HG03520 (cell line): ENCODE measurements at regions not wholly inside any gene's neighbourhood (a gene's known extent, or its start where the extent isn't known, plus 50 kb on each side); places are given as distances from the start of the nearest gene placed in this dataset.
A peak's percentile ranks its signal among the peaks of the same experiment; 100 is the strongest.
"Not testable (repeated sequence)": the region's sequence is repeated elsewhere in the genome, so short reads cannot be mapped to it uniquely, and the experiment has no call there.

Experiments used
- ATAC-seq: cut with Tn5 transposase; IDR thresholded peaks from one replicate; pipeline ENCODE4 v1.9.1; 2021; ENCODE audit warnings: mild to moderate bottlenecking, moderate library complexity; ENCODE audit not compliant: unreplicated experiment

GRCh38 chr7:66413379-66414114 lies 208.4 kb downstream of the TPST1 start:
- peak; percentile 55 for ATAC-seq

- no peak for ATAC-seq
These were observed 210.6 kb downstream of the TPST1 start for GRCh38 chr7:66415659-66416265.

- no peak for ATAC-seq
These were observed 210.1 kb upstream of the KCTD7 start for GRCh38 chr7:66418537-66418936.

GRCh38 chr7:66419210-66419609 lies 209.5 kb upstream of the KCTD7 start:
- ATAC-seq = no peak

GRCh38 chr7:66421830-66422475 lies 206.7 kb upstream of the KCTD7 start:
- ATAC-seq = no peak

GRCh38 chr7:66423729-66424128 lies 205.0 kb upstream of the KCTD7 start:
- ATAC-seq = no peak

- no peak for ATAC-seq
These were observed 202.3 kb upstream of the KCTD7 start for GRCh38 chr7:66426332-66426731.

- ATAC-seq = no peak
These were observed 201.7 kb upstream of the KCTD7 start for GRCh38 chr7:66426996-66427395.

- ATAC-seq = no peak
These were observed 200.7 kb upstream of the KCTD7 start for GRCh38 chr7:66427956-66428355.

- ATAC-seq = no peak
These were observed 199.1 kb upstream of the KCTD7 start for GRCh38 chr7:66429498-66430163.

GRCh38 chr7:66430164-66430545 lies 198.5 kb upstream of the KCTD7 start:
- no peak for ATAC-seq

GRCh38 chr7:66438703-66439405 lies 189.8 kb upstream of the KCTD7 start:
- not testable (repeated sequence) for ATAC-seq

- no peak for ATAC-seq
These were observed 186.3 kb upstream of the KCTD7 start for GRCh38 chr7:66442385-66442784.

GRCh38 chr7:66443946-66444345 lies 184.7 kb upstream of the KCTD7 start:
- ATAC-seq = no peak

- not testable (repeated sequence) for ATAC-seq
These were observed 181.7 kb upstream of the KCTD7 start for GRCh38 chr7:66447007-66447406.

- ATAC-seq = not testable (repeated sequence)
These were observed 177.9 kb upstream of the KCTD7 start for GRCh38 chr7:66450814-66451213.

- not testable (repeated sequence) for ATAC-seq
These were observed 177.0 kb upstream of the KCTD7 start for GRCh38 chr7:66451713-66452112.

- no peak for ATAC-seq
These were observed 176.5 kb upstream of the KCTD7 start for GRCh38 chr7:66452165-66452564.

- ATAC-seq = no peak
These were observed 175.3 kb upstream of the KCTD7 start for GRCh38 chr7:66453340-66453739.

GRCh38 chr7:66454600-66455225 lies 174.0 kb upstream of the KCTD7 start:
- ATAC-seq = no peak

- not testable (repeated sequence) for ATAC-seq
These were observed 173.2 kb upstream of the KCTD7 start for GRCh38 chr7:66455432-66455831.
